ENCODE measurements at regions not wholly inside any gene's neighbourhood (a gene's known extent, or its start where the extent isn't known, plus 50 kb on each side); places are given as distances from the start of the nearest gene placed in this dataset.

- DNase-seq, result no peak
Measured at GRCh38 chr10:125333209-125333591, 172.8 kb upstream of the CTBP2 start.

DNA sequence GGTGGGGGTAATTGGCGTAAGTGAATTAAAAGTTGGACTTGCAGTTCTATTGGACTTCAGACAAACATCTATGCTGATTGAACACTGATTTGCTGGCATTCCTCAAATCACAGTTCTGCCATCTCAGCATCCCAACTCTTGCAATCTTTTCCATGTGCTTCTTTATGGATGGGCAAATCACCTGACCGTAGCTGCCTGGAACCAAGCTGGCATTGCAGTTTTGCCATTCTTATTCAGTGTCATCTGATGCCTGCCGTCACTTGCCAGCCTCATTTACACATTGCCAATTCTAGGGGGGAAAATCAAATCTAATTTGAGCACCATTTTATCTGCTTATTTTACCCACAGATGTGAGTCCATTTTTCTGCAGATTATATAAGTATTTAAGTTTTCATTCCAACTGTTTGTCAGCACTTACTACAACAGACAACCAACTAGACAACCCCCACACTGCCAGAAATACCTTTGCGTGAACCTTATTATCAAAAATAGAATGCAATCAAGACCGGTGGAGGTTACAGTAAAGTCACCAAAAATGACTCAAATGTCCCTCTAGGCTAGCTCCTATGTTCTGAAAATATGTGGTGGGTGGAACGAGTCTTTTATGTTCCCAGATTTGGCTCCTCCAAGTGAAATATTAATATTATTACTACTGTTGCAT lies 172.3 kb upstream of the CTBP2 start:
- DNase-seq, result no peak

GRCh38 chr10:125331056-125331455 lies 170.7 kb upstream of the CTBP2 start:
- no peak for DNase-seq

GRCh38 chr10:125329056-125329455 lies 168.7 kb upstream of the CTBP2 start:
- no peak for DNase-seq

- DNase-seq, result no peak
Measured at GRCh38 chr10:125325326-125325725, 165.0 kb upstream of the CTBP2 start.

- no peak for DNase-seq
Measured at GRCh38 chr10:125316436-125316835, 156.1 kb upstream of the CTBP2 start.

DNA sequence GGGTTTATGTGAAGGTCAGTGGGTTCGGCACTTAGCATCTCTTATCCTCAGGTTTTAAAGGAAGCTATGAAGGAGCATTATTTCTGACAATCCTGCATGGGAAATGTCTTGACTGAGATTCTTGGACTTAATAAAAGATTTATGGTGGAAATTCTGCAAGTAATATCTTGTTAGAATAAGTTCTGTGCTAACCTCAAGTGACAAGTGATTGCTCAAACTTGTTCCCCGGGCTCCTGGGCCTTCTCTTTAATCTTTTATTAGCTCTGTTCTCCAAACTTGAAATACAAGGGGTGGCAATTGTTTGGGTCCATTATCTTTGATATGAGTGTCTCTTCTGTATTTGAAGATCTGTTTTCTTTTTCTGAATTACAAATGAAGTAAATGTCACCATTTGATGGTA lies 140.6 kb upstream of the CTBP2 start:
- DNase-seq, result no peak

DNA sequence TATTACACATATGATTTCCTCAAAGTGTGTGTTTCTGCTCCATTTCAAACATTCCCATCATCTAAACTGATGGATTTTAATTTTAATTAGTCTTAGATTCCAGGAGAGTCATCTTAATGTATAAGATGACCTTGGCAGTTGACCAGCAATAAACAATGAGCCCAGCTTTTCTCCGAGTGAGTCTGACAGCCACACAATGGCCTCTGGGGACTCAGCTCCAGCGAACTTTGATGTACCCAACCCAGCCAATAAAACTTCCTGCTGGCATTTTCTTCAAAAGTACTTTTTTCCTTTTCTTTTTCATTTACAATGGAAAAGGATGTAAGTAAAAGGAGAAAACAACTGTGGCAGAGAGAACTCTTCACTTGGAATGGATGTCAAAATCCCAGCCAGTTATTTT lies 139.1 kb upstream of the CTBP2 start:
- DNase-seq, result no peak

GRCh38 chr10:125296598-125296997 lies 136.2 kb upstream of the CTBP2 start:
- no peak for DNase-seq

DNA sequence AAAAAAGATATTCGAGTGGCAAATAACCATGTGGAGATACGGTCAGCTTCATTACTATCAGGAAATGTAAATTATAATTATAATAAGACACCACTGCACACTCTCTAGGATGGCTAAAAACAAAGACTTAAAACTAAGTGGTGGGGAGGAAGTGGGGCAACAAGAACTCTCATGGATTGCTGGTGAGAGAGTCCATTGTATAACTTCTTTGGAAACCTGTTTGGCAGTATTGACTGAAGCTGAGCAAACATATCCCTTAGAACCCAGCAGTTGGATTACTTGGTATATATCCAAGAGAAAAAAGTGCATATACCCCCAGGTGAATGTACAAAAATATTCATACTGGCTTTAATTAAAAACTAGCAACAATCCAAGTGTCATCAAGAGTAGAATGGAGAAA lies 133.7 kb upstream of the CTBP2 start:
- DNase-seq, result no peak

DNA sequence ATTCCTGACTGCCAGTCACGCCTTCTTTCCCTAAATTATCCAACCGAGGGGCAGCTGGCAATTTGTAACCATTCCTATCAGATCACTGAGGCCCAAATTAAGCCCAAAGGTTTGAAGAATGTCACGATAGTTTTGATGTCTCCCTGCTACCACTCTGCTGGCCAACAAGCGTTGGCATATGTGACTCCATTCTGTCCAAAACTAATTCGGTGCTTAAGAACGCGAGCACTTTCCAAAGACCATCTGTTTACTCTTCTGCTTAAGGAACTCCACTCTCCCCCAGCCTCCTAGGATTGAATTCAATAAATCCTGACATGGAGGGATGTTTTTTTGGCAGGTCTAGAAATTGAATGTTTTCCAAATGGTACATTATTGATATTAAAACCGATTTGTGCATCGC lies 131.5 kb upstream of the CTBP2 start:
- DNase-seq, result no peak

DNA sequence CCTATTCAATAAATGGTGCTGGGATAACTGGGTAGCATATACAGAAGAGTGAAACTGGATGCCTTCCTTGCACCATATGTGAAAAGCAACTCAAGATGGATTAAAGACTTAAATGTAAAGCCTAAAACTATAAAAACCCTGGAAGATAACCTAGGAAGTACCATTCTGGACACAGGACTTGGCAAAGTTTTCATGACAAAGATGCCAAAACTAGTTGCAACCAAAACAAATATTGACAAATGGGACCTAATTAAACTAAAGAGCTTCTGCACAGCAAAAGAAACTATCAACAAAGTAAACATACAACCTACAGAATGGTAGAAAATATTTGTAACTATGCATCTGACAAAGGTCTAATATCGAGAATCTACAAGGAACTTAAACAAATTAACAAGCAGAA lies 129.1 kb upstream of the CTBP2 start:
- no peak for DNase-seq

DNA sequence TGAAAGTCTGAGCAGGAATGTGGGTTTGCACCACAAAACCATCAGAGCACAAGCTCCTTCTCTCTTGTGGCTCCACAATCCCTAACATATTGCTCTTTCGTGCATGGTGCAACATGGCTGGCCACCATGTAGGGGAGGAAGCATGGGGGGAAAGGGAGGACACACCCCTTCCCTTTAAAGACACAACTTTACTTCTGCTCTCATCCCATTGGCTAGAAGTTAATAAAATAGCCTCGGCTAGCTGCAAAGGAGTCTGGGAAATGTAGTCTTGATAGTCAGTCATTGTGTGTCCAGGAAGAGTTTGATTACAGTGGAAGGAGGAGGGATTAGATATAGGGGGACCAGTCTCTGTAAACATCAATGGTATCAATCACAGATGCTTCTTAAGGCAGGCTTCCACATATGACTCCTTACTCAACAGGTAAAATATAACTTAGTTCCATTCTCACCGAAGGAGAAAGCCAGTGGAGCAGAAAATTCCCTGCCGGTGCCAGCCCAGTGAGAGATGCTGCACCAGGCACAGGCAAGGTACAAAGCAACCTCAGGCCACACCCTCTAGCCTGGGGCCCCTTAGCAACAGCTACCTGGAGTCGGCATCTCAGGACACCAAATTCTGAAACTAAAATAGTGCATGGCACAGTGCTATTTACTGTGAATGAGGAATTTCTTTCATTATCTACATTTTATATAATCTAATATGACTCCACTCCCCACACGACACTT lies 124.7 kb upstream of the CTBP2 start:
- DNase-seq, result no peak

DNA sequence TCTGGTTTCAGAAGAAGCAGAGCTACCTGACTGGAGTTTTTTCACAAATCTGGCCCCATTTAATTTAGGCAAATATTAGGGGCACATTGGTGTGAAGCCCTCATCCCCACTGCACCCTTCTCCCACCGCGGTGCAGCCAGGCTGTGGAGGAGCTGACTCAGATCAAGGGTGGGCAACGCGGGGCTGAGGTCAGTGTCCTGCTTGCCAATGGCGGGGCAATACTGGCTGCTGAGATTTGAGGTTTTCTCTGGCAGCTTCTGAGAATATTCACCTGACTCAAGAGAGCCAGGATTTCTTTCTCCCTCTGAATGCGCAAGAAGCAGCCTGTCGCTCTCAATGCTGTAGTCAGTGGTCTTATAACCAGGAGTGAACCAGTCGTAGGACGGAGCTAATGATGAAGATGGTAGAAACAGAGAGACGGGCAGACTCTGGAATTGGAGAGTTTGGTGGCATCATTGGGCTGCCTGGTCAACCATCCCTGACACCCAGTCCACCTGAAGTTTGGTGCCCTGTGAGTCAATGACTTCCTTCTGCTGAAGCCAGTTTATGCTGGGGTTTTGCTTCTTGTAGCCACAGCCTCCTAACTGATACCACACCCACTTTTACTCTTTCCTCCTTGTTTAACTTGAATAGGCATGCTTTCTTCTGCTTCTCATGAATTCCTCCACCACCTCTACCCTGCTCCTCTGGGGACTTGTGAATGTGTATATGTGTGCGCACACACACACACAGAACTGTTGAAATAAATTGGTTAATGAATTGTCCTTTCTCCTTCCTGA lies 123.7 kb upstream of the CTBP2 start:
- DNase-seq, result no peak

DNA sequence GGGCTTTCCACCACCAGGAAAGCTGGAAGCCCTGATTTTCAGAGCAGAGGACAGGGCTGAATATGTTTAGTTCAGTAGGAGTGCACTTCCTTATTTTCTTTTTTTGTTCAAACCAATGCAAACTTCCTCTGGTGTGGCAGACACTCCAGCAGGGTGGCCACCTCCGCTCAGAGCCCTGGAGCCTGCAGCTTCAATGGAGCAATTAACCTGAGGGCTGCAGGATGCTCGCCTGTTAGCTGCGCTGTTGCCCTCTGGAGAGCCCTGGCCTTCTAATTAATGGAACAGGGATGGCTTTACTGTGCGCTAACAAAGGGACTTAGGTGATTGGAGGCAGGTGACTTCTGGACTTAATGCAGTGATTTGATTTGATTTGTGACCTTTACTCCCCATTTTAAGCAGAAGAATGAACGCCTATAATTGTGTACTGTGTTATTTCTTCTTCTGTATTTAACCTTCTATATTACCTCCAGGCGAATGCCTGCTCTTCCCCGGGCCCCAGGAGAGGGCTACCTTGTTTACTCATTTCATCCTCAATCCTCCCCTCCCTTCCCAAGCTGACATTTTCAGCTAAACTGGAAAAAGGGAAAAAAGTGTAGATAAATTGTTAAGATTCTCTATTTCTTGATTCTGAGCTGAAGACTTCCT lies 123.0 kb upstream of the CTBP2 start:
- DNase-seq, result no peak

GRCh38 chr10:125281091-125281490 lies 120.7 kb upstream of the CTBP2 start:
- no peak for DNase-seq

- DNase-seq, result no peak
Measured at GRCh38 chr10:125276133-125276532, 115.8 kb upstream of the CTBP2 start.

- no peak for DNase-seq
Measured at GRCh38 chr10:125274961-125275360, 114.6 kb upstream of the CTBP2 start.

GRCh38 chr10:125273023-125273422 lies 112.7 kb upstream of the CTBP2 start:
- DNase-seq, result no peak

DNA sequence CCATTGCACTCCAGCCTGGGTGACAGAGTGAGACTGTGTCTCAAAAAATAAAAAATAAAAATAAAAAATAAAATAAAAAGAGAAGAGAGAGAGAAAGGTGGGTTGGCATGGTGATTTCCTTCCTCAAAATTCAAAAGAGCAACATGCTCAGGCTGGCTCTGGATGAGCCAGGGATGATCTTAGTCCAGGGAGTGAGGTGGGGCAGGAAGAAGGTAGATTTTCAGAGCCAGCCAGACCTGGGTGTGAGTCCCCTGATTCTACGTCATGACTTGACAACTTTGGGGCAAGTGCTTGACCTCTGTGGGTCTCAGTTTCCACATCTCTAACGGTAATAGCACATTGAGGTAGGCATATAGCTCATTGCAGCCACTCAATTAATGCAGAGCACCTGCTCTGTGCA lies 109.4 kb upstream of the CTBP2 start:
- DNase-seq, result no peak

DNA sequence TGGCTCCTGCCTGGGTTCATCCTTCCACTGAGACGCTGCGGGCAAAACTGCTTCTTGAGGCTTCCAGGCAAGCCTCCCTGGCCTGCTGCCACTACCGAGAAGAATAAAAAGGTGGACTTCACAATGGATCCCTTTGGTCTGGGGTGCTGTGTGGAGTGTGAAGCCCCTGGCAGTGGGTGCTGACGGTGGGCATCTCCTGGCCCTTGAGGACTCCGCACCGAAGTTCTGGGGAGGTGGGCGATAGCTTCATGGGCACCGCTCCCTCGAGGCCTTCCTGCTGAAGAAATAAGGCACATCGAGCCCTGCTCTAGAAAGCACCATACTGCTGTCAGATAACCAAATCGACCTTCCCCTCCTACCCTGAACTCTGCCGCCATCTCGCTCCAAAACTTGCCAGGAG lies 106.6 kb upstream of the CTBP2 start:
- no peak for DNase-seq

DNA sequence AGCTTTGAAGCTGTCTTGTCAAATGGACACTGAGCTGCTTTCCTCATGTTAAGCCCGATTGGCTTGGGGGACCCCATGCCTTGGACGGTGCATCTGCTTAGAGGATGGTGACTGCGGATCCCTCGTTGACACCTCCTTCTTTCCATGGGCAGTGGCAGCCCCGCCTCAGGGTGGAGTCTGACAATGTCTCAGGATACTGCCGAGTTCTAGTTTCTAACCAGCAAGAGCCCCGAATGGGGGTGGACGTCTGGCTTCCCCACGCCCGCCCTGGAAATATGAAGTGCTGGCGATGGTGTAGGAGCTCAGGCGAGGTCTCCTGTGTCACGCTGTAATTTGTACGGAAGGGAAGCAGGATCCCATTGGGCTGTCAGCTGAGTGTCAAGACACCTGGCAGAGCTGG lies 106.2 kb upstream of the CTBP2 start:
- DNase-seq, result no peak

GRCh38 chr10:125265579-125265955 lies 105.2 kb upstream of the CTBP2 start:
- no peak for DNase-seq
